ENCODE measurements at regions not wholly inside any gene's neighbourhood (a gene's known extent, or its start where the extent isn't known, plus 50 kb on each side); places are given as distances from the start of the nearest gene placed in this dataset.

DNA sequence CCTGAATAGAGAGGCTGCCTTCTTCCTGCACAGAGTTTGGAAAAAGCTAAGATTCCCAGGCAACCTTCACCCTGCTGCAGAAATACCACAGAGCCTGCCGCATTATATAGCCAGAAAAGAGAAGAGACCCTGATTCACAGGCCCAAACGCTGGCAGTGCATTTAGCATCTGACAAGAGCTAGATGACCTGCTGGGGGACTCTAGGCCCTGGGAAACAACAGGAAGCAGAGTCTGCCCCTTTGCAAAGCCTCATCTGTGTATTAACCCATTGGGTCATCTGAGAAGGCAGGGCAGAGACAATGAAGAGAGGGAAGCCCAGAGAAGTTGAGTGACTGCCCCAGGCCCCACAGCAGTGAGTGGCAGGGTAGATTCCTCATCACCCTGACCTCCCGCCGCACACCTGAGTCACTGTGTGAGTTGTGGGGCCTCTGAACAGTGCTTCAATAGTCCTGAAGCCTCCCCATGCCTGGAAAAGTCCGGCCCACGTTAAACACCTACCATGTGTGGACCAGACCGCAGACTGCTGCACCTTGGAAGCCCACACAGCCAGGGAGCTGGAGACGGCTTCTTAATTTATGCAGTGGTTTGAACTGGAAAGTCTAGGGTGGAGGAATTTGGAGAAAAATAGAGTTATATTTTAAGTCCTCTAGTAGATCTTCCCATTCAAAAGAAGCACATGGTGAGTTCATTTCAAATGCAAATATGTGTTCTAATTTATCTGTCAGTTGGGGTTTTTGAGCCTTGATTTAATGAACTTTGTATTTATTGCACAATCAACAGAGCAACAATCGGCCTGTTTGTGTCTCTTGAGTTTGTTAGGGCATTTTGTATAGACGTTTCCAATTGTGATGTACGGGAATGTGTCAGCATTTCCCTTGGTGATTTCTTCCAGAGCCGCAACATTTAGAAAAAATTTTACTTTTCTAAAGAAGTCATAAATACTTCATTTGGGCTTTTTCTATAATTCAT, 80.4 kb upstream of the GPR26 start:
- intact Hi-C loops (cut with DNase I; ENCODE audit: low total_unique reads) = loop anchor here (10.0 kb wide), 1 partner anchor 799 kb away; no protein-coding TSS in a partner anchor
- Histone ChIP-seq H3K27ac (no peak overlapping the region), H3K9me3 (no peaks in the 10 kb centered on the region), H3K36me3 (no peaks in the 10 kb centered on the region), H3K4me1 (peaks cover 10 to 18% (median 14%) of the 10 kb centered on the region in 4 donors), H3K4me3 (no peak overlapping the region), H3K27me3 (peaks cover 0 to 46% (median 7%) of the 10 kb centered on the region in 3 donors)
- WGBS, 5 donors = 77 to 86% (median 80%) methylated on average over 12 of the region's 12 CpGs
- TF ChIP-seq CTCF (IDR thresholded peaks at IDR 0.05) (no peak), POLR2A (IDR thresholded peaks at IDR 0.05) (no peak), EP300 (IDR thresholded peaks at IDR 0.05) (no peak), POLR2AphosphoS5 (IDR thresholded peaks at IDR 0.05) (no peak)
- no peak for DNase-seq

DNA sequence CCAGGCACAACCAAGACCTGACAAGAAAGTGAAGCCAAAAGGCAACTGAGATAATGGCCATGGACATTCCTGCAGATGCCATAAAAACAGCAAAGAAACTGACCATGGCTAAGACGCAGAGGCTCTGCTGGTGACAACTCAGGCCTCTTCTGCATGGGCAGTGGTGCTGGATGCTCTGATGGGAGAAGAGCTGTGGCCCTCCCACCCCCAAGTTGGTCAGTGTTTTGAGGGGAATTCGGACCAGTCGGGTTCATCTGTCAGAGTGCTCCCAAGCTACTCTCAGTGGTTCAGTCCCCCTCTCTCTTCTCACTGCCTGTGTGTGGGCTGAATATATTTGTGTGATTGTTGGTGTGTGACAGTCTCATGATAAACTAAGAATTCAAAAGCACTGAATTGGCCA, 79.0 kb upstream of the GPR26 start:
- Histone ChIP-seq H3K4me3 (no peak overlapping the region), H3K9me3 (peaks cover 0 to 2% (median 0%) of the 10 kb centered on the region in 4 donors), H3K4me1 (peaks cover 10 to 16% (median 13%) of the 10 kb centered on the region in 4 donors), H3K27ac (no peak overlapping the region), H3K36me3 (no peaks in the 10 kb centered on the region), H3K27me3 (peaks cover 0 to 41% (median 7%) of the 10 kb centered on the region in 3 donors)
- WGBS, 5 donors = 76 to 92% (median 88%) methylated on average over 3 of the region's 3 CpGs
- intact Hi-C loops (cut with DNase I; ENCODE audit: low total_unique reads) = loop anchor here (10.0 kb wide), 1 partner anchor 798 kb away; no protein-coding TSS in a partner anchor
- TF ChIP-seq POLR2AphosphoS5 (IDR thresholded peaks at IDR 0.05) (no peak), POLR2A (IDR thresholded peaks at IDR 0.05) (no peak), EP300 (IDR thresholded peaks at IDR 0.05) (no peak), CTCF (IDR thresholded peaks at IDR 0.05) (no peak)
- no peak for DNase-seq

DNA sequence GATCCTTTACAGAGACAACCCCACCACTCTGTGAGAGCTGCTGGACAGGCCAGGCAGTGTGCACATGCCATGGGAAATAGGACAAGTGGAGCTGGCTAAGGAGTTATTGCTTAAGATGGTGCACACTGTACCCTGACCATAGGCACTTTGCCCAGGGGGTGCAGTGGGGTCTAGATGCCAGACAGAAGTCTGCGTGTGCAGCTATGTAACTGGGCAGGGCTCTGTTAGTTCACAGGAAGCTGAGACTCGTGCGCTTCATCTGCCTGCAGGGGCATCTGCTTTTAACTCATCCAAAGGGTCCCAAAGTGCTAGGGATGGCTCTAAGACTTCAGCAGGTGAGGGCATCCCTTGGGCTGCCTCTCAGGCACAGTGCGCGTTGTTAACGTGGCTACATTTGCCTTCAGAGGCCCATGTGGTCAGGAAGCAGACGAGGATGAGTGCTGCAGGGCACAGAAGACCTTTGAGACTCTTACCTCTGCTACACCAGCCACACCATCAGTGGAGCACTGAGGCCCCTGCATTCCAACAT, 77.7 kb upstream of the GPR26 start:
- Histone ChIP-seq H3K27me3 (peaks cover 0 to 28% (median 0%) of the 10 kb centered on the region in 3 donors), H3K36me3 (no peaks in the 10 kb centered on the region), H3K4me1 (peaks cover 8 to 11% (median 10%) of the 10 kb centered on the region in 4 donors), H3K9me3 (peaks cover 0 to 8% (median 2%) of the 10 kb centered on the region in 4 donors), H3K4me3 (no peak overlapping the region), H3K27ac (no peak overlapping the region)
- WGBS, 5 donors = 58 to 70% (median 65%) methylated on average over 7 of the region's 7 CpGs
- DNase-seq = no peak
- intact Hi-C loops (cut with DNase I; ENCODE audit: low total_unique reads) = loop anchor here (10.0 kb wide), 1 partner anchor 796 kb away; no protein-coding TSS in a partner anchor
- TF ChIP-seq POLR2A (IDR thresholded peaks at IDR 0.05) (no peak), CTCF (IDR thresholded peaks at IDR 0.05) (no peak), POLR2AphosphoS5 (IDR thresholded peaks at IDR 0.05) (no peak), EP300 (IDR thresholded peaks at IDR 0.05) (no peak)

DNA sequence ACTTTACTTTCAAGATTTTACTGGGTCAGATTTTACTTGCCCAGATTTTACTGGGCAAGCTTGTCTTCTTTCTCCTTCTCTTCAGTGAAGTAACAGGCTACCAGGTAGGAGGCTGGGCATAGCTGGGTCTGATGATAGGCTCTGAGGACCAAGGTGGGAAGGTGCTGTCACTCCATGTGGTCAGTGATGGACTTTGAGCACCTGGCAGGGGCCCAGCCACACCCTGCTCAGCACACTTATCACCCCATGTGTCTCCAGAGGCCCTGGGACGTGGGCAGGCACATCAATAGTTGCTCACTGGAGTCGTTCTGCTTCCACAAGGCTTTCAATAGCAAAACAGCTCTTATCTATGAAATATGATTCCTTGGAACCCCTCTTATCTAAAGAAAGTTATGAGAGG, 70.5 kb upstream of the GPR26 start:
- WGBS, 5 donors = 6 to 21% (median 16%) methylated on average over 2 of the region's 2 CpGs
- intact Hi-C loops (cut with DNase I; ENCODE audit: low total_unique reads) = no loop called here
- TF ChIP-seq POLR2A (IDR thresholded peaks at IDR 0.05) (no peak), CTCF (IDR thresholded peaks at IDR 0.05) (no peak), POLR2AphosphoS5 (IDR thresholded peaks at IDR 0.05) (no peak), EP300 (IDR thresholded peaks at IDR 0.05) (no peak)

More for the DNA sequence above, 70.5 kb upstream of the GPR26 start:
- Histone ChIP-seq H3K4me1 (no peaks in the 10 kb centered on the region), H3K27ac (no peak overlapping the region), H3K36me3 (no peaks in the 10 kb centered on the region), H3K4me3 (no peak overlapping the region), H3K27me3 (peaks cover 0 to 9% (median 0%) of the 10 kb centered on the region in 3 donors), H3K9me3 (peaks cover 0 to 8% (median 3%) of the 10 kb centered on the region in 4 donors)
- no peak for DNase-seq

Measured in stomach (tissue), 8 donors.